Neural cell (in vitro differentiated cells): ENCODE measurements at regions not wholly inside any gene's neighbourhood (a gene's known extent, or its start where the extent isn't known, plus 50 kb on each side); places are given as distances from the start of the nearest gene placed in this dataset.

Experiments
- H2AFZ ChIP-seq: fragments of 200-600, 300-800 bp; sonication (generic), shearing (Covaris generic); 2 replicates; pipeline ENCODE4 v1.6.0; 2014; ENCODE audit warnings: low read depth, mild to moderate bottlenecking, antibody characterized with exemption, low read length, moderate library complexity
- H3F3A ChIP-seq: fragments of 200-600 bp; shearing (Covaris generic); 2 replicates; pipeline ENCODE4 v1.6.1; 2016; ENCODE audit warnings: mild to moderate bottlenecking, moderate library complexity, mixed read lengths, antibody characterized with exemption, low read length; ENCODE audit not compliant: insufficient read depth, poor library complexity, severe bottlenecking
- H3K27ac ChIP-seq: fragments of 200-600, 300-800 bp; sonication (generic), shearing (Covaris generic); 2 replicates; pipeline ENCODE4 v1.5.1; 2014; ENCODE audit warnings: mild to moderate bottlenecking, low read length, moderate library complexity
- H3K27me3 ChIP-seq: fragments of 300-800, 200-600 bp; sonication (generic), shearing (Covaris generic); 2 replicates; pipeline ENCODE4 v1.6.0; 2014; ENCODE audit warnings: mild to moderate bottlenecking, low read depth, low read length, moderate library complexity; ENCODE audit not compliant: insufficient read depth
- H3K36me3 ChIP-seq: fragments of 300-800, 200-600 bp; sonication (generic), shearing (Covaris generic); 2 replicates; pipeline ENCODE4 v1.5.1; 2014; ENCODE audit warnings: mild to moderate bottlenecking, antibody characterized with exemption, low read length, moderate library complexity; ENCODE audit not compliant: insufficient read depth
- H3K4me2 ChIP-seq: fragments of 300-800, 200-600 bp; sonication (generic), shearing (Covaris generic); 2 replicates; pipeline ENCODE4 v1.6.0; 2014; ENCODE audit warnings: mild to moderate bottlenecking, low read length
- H3K4me3 ChIP-seq: fragments of 300-800, 200-600 bp; sonication (generic), shearing (Covaris generic); 2 replicates; pipeline ENCODE4 v1.5.1; 2014; ENCODE audit warnings: mild to moderate bottlenecking, low read length, moderate library complexity
- H3K79me2 ChIP-seq: fragments of 200-600 bp; shearing (Covaris generic); replicated peaks from 2 replicates; pipeline ENCODE4 v1.6.0; 2014; ENCODE audit warnings: mild to moderate bottlenecking, low read length, moderate library complexity; ENCODE audit not compliant: insufficient read depth
- H3K9ac ChIP-seq: fragments of 300-800, 200-600 bp; sonication (generic), shearing (Covaris generic); 2 replicates; pipeline ENCODE4 v1.6.1; 2016; ENCODE audit warnings: mild to moderate bottlenecking, low read length, mixed read lengths
- H3K9me2 ChIP-seq: fragments of 200-600 bp; shearing (Covaris generic); 2 replicates; pipeline ENCODE4 v1.6.1; 2016; ENCODE audit warnings: mild to moderate bottlenecking, low read length, mixed read lengths; ENCODE audit not compliant: insufficient read depth
- H3K9me3 ChIP-seq: fragments of 200-600, 300-800 bp; sonication (generic), shearing (Covaris generic); 2 replicates; pipeline ENCODE4 v1.6.1; 2016; ENCODE audit warnings: mild to moderate bottlenecking, mixed run types, low read length, moderate library complexity, mixed read lengths
- H4K20me1 ChIP-seq: fragments of 200-600 bp; shearing (Covaris generic); 2 replicates; pipeline ENCODE4 v1.6.1; 2016; ENCODE audit warnings: mild to moderate bottlenecking, mixed run types; ENCODE audit not compliant: insufficient read depth
- CTCF ChIP-seq: fragments of 450-650 bp; IDR thresholded peaks from 2 replicates; pipeline ENCODE4 v1.5.1; 2014; ENCODE audit warnings: antibody characterized with exemption, mild to moderate bottlenecking, moderate library complexity; ENCODE audit not compliant: poor library complexity, severe bottlenecking
- EP300 ChIP-seq: fragments of 450-650 bp; conservative IDR thresholded peaks from 2 replicates; pipeline ENCODE4 v1.6.1; 2014; ENCODE audit warnings: antibody characterized with exemption, mild to moderate bottlenecking, moderate library complexity; ENCODE audit not compliant: poor library complexity, severe bottlenecking
- EZH2 ChIP-seq: fragments of 200-600, 300-800 bp; shearing (Covaris generic), sonication (generic); IDR thresholded peaks from 2 replicates; pipeline ENCODE4 v1.6.1; 2014; ENCODE audit warnings: antibody characterized with exemption, low read length, borderline replicate concordance, mild to moderate bottlenecking; ENCODE audit not compliant: insufficient read depth, poor library complexity, severe bottlenecking
- MXI1 ChIP-seq: fragments of 450-650 bp; conservative IDR thresholded peaks from 2 replicates; pipeline ENCODE4 v1.6.1; 2014; ENCODE audit warnings: antibody characterized with exemption, mild to moderate bottlenecking; ENCODE audit not compliant: poor library complexity, severe bottlenecking
- POLR2AphosphoS5 ChIP-seq: IDR thresholded peaks from 2 replicates; pipeline ENCODE4 v1.6.1; 2012
- RAD21 ChIP-seq: fragments of 450-650 bp; conservative IDR thresholded peaks from 2 replicates; pipeline ENCODE4 v1.6.1; 2014; ENCODE audit warnings: antibody characterized with exemption, mild to moderate bottlenecking, moderate library complexity
- SMC3 ChIP-seq: fragments of 450-650 bp; conservative IDR thresholded peaks from 2 replicates; pipeline ENCODE4 v1.6.1; 2014; ENCODE audit warnings: antibody characterized with exemption, mild to moderate bottlenecking, moderate library complexity; ENCODE audit not compliant: poor library complexity
- TAF1 ChIP-seq: IDR thresholded peaks from 2 replicates; pipeline ENCODE4 v1.6.1; 2012; ENCODE audit warnings: low read depth
- TF ChIP-seq, protein P1 (sequence below): IDR thresholded peaks from 2 replicates; pipeline ENCODE4 v1.6.1; 2012; ENCODE audit warnings: borderline replicate concordance

DNA sequence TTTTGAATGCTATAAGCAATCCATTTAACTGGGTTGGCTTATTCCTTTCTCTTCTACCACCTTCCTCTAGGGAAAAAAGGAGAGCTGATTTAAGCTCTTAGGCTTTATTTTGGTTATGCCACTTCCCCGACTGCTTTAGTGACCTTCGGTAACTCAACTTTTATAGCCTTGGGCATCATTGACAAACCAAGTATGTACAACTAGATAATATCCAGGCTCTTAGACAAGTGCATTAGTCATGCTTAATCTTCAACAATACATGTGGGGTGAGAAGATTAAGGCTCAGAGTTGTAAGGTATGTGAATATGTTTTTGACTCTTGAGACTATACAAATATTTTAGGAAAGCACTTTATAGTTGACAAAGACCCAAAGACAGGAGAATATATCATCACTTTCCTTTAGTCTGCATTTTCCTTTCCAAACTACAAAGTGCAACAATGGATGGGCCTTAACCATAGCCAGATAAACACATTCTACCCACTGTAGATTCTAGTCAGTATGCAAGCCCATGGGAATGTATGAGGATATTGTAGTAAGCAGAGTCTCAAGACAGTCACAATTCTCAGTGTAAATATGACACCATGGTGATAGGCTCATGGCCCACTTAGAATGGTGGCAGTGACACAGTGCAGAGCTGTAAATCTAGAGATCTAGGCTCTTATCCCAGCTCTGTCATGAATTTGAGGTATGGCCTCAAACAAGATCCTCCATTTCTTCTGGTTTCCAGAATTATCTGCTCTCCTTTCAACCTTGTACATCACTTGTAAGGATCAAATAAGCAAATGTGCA lies 1117.3 kb downstream of the SORCS3 start:
- no peaks in the 10 kb centered on the region for H3K9me3 ChIP-seq
- H3K36me3 ChIP-seq = no peaks in the 10 kb centered on the region
- H3K4me2 ChIP-seq = no peak overlapping the region

DNA sequence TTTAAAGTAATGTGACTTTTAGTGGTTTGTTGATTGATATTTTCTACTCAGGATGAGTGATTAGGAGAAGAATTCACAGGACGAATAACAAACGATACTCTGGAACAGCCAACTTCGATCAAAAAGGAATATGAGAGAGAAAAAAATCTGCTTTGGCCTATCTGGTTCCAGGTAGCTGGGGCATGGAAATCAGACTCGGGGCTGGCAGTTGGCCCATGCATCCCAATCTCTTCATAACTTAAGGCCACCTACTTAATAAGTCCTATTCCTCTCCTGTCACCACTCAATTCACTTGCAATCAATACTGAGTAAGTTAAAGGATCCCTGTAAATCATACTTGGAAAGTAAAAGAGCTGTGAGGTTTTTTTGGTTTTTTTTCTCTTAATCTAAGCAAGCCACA lies 1116.2 kb downstream of the SORCS3 start:
- no peaks in the 10 kb centered on the region for H3K79me2 ChIP-seq
- no peak overlapping the region for H3K27ac ChIP-seq
- no peaks in the 10 kb centered on the region for H3K9me2 ChIP-seq
- no peaks in the 10 kb centered on the region for H3K27me3 ChIP-seq
- H3K4me2 ChIP-seq = no peak overlapping the region
- H3K36me3 ChIP-seq = no peaks in the 10 kb centered on the region
- no peaks in the 10 kb centered on the region for H3F3A ChIP-seq
- no peaks in the 10 kb centered on the region for H4K20me1 ChIP-seq
- no peak overlapping the region for H2AFZ ChIP-seq
- H3K9me3 ChIP-seq = no peaks in the 10 kb centered on the region
- H3K4me3 ChIP-seq = no peak overlapping the region
- H3K9ac ChIP-seq = no peak overlapping the region
- TF ChIP-seq CTCF (no peak), SMC3 (no peak), RAD21 (no peak), TAF1 (no peak), MXI1 (no peak), EZH2 (no peak), POLR2AphosphoS5 (no peak)
- TF ChIP-seq, protein P1, sequence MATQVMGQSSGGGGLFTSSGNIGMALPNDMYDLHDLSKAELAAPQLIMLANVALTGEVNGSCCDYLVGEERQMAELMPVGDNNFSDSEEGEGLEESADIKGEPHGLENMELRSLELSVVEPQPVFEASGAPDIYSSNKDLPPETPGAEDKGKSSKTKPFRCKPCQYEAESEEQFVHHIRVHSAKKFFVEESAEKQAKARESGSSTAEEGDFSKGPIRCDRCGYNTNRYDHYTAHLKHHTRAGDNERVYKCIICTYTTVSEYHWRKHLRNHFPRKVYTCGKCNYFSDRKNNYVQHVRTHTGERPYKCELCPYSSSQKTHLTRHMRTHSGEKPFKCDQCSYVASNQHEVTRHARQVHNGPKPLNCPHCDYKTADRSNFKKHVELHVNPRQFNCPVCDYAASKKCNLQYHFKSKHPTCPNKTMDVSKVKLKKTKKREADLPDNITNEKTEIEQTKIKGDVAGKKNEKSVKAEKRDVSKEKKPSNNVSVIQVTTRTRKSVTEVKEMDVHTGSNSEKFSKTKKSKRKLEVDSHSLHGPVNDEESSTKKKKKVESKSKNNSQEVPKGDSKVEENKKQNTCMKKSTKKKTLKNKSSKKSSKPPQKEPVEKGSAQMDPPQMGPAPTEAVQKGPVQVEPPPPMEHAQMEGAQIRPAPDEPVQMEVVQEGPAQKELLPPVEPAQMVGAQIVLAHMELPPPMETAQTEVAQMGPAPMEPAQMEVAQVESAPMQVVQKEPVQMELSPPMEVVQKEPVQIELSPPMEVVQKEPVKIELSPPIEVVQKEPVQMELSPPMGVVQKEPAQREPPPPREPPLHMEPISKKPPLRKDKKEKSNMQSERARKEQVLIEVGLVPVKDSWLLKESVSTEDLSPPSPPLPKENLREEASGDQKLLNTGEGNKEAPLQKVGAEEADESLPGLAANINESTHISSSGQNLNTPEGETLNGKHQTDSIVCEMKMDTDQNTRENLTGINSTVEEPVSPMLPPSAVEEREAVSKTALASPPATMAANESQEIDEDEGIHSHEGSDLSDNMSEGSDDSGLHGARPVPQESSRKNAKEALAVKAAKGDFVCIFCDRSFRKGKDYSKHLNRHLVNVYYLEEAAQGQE = no peak

More for the DNA sequence above, 1117.3 kb downstream of the SORCS3 start:
- no peaks in the 10 kb centered on the region for H3K27me3 ChIP-seq
- TF ChIP-seq TAF1 (no peak), POLR2AphosphoS5 (no peak), MXI1 (no peak), EZH2 (no peak), RAD21 (no peak), EP300 (no peak), SMC3 (no peak), CTCF (no peak)
- TF ChIP-seq, protein P1 = no peak
- no peaks in the 10 kb centered on the region for H3K9me2 ChIP-seq
- H3K9ac ChIP-seq = no peak overlapping the region
- no peak overlapping the region for H3K4me3 ChIP-seq
- H4K20me1 ChIP-seq = no peaks in the 10 kb centered on the region
- no peaks in the 10 kb centered on the region for H3K79me2 ChIP-seq
- H2AFZ ChIP-seq = no peak overlapping the region
- no peak overlapping the region for H3K27ac ChIP-seq
- no peaks in the 10 kb centered on the region for H3F3A ChIP-seq
